GM21381 (cell line): ENCODE measurements at regions not wholly inside any gene's neighbourhood (a gene's known extent, or its start where the extent isn't known, plus 50 kb on each side); places are given as distances from the start of the nearest gene placed in this dataset.

ENCODE experiments used
- ATAC-seq: cut with Tn5 transposase; IDR thresholded peaks from one replicate; pipeline ENCODE4 v1.9.1; 2021; ENCODE audit warnings: mild to moderate bottlenecking, moderate library complexity; ENCODE audit not compliant: unreplicated experiment

GRCh38 chr2:215697003-215697402 is 261.1 kb upstream of the FN1 start:
- no peak for ATAC-seq

GRCh38 chr2:215695861-215696260 is 260.0 kb upstream of the FN1 start:
- ATAC-seq, result no peak

- ATAC-seq, result no peak
These were observed 258.2 kb upstream of the FN1 start for GRCh38 chr2:215693999-215694580.

GRCh38 chr2:215693193-215693998 is 257.5 kb upstream of the FN1 start:
- no peak for ATAC-seq

GRCh38 chr2:215692387-215693079 is 256.7 kb upstream of the FN1 start:
- no peak for ATAC-seq

GRCh38 chr2:215691346-215691745 is 255.5 kb upstream of the FN1 start:
- no peak for ATAC-seq

GRCh38 chr2:215687149-215688031 is 251.5 kb upstream of the FN1 start:
- no peak for ATAC-seq

- ATAC-seq, result no peak
These were observed 249.5 kb upstream of the FN1 start for GRCh38 chr2:215685238-215685990.

- ATAC-seq, result no peak
These were observed 248.8 kb upstream of the FN1 start for GRCh38 chr2:215684448-215685237.

- ATAC-seq, result no peak
These were observed 247.4 kb upstream of the FN1 start for GRCh38 chr2:215683295-215683694.

GRCh38 chr2:215681799-215682596 is 246.1 kb upstream of the FN1 start:
- ATAC-seq, result no peak

GRCh38 chr2:215680605-215681598 is 245.0 kb upstream of the FN1 start:
- peak; percentile 50 for ATAC-seq

GRCh38 chr2:215678094-215678493 is 242.2 kb upstream of the FN1 start:
- ATAC-seq, result no peak

GRCh38 chr2:215677481-215677880 is 241.6 kb upstream of the FN1 start:
- ATAC-seq, result no peak

- ATAC-seq, result no peak
These were observed 236.5 kb upstream of the FN1 start for GRCh38 chr2:215672406-215672805.

GRCh38 chr2:215671691-215672090 is 235.8 kb upstream of the FN1 start:
- ATAC-seq, result no peak

GRCh38 chr2:215671244-215671643 is 235.4 kb upstream of the FN1 start:
- ATAC-seq, result no peak
